GM19438 (cell line): ENCODE measurements at regions not wholly inside any gene's neighbourhood (a gene's known extent, or its start where the extent isn't known, plus 50 kb on each side); places are given as distances from the start of the nearest gene placed in this dataset.

ENCODE experiments used
- ATAC-seq: cut with Tn5 transposase; IDR thresholded peaks from one replicate; pipeline ENCODE4 v1.9.1; 2021; ENCODE audit warnings: low read depth; ENCODE audit not compliant: unreplicated experiment

DNA sequence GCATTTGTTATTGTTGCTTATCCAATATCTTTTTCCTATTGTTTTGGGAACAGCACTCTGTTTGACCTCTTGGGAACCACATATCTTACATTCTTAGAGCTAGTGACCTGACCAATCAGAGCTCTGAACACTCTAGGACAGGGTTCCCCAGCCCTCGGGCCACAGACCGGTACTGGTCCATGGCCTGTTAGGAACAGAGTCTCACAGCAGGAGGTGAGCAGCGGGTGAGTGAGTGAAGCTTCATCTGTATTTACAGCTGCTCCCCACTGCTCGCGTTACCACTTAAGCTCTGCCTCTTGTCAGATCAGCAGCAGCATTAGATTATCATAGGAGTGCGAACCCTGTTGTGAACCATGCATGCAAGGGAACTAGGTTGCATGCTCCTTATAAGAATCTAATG is 226.0 kb upstream of the TSHZ2 start:
- no peak for ATAC-seq

- ATAC-seq: no peak
Observed at GRCh38 chr20:52744441-52744840, 227.7 kb upstream of the TSHZ2 start.

DNA sequence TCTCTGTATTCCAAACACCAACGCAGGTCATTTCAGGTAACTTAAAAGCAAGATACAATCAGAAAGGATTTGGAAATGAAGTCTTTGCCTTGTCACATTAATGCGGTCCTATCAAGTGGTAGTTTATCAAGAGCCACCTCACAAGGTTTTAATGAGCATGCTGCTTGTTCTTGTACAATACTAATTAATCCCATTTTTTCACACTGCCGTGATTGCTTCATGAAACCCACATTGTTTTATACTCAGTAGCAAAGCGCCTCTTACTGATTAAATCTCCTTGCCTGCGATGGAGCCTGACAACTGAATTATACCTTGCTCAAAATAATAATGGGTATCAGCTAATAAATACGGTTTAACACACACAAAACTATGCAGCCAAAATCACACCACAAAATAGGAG is 234.1 kb upstream of the TSHZ2 start:
- no peak for ATAC-seq

- no peak for ATAC-seq
Observed at GRCh38 chr20:52736507-52736906, 235.7 kb upstream of the TSHZ2 start.

DNA sequence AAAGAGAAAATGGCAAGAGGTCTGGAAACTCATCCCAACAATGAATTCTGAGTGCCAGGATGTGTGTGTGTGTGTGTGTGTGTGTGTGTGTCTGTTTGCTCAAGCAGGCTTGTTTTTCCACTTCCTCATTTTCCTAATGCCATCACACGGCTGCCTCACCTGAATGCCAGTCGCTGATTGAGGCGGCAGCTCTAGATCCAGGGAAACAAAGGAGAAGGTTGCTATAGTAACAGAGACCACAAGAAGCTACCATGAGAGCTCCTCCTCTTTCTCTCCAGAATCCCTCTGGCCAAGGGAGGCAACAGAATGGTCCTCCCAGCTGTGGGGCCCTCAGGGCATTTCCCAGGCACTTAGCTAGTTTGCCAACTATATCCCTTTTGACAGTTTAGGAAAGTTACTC is 241.1 kb upstream of the TSHZ2 start:
- no peak for ATAC-seq

GRCh38 chr20:52727740-52728456 is 244.3 kb upstream of the TSHZ2 start:
- ATAC-seq: no peak

DNA sequence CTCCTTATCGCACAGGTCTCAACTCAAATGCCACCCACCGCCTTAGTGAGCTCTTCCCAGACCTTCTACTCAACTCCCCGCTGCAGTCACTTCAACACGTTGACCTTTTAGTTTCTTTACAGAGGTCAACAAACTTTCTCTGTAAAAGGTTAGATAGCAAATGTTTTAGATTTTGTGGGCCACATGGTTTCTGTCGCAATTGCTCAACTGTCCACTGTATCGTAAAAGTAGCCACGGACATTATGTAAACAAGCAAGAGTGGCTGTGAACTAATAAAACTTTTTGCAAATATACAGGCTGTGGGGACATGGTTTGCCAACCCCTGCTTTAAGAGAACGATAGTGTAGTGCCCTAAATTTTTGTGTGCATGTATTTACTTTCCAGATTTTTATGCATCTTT is 247.6 kb upstream of the TSHZ2 start:
- ATAC-seq: no peak

DNA sequence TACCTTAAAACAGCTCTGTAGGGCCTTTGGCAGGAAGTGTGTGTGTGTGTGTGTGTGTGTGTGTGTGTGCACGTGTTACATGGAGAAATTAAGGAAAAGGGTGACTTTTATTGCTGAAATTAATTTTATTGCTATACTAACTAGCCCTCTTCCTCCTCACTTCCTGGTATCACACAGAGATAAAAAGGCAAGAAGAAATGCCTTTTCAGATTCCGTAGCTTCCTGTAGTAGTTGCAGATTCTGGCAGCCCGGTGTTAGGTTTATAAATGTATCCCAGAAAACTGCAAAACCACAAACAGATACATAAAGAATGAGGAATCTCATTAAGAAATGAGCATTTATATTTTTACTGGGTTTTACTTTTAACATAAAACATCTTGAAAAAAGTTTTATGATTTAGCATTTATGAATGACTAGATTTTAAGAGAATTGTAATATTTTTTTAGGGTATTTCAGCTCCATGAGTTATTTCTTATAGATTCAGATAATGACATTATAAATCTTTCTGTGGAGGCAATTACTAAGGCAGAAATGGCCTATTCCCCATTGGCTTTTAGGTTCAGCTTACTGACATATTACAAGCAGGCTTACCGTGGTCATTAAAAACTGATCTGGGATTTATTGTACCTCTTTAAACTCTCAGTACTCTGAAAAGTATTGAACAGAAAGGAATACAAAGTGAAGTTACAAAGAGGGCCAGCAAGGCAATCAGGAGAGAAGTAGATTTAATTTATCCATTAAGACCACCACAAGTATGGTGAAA is 249.1 kb upstream of the TSHZ2 start:
- ATAC-seq: no peak

- no peak for ATAC-seq
Observed at GRCh38 chr20:52708137-52708536, 264.0 kb upstream of the TSHZ2 start.

DNA sequence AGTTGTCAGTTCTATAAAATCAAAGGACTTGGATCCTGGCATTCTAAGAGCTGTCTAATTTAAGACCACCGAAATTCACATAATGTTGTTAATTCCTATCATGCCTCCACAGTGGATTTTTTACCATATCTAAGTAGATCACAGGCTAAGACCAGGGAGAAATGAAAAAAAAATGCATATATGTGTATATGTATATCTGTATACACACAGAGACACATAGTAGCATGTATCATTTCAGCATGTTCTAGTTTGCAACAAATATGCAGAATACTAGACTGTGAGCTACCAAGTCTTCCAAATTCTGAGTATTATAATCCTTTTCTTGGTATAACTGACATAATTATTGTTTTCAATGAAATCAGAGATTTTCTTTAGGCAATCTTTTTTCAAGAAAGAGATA is 267.6 kb upstream of the TSHZ2 start:
- no peak for ATAC-seq

- ATAC-seq: no peak
Observed at GRCh38 chr20:52688345-52688744, 283.8 kb upstream of the TSHZ2 start.

- ATAC-seq: no peak
Observed at GRCh38 chr20:52684905-52685304, 287.3 kb upstream of the TSHZ2 start.

- no peak for ATAC-seq
Observed at GRCh38 chr20:52684176-52684575, 288.0 kb upstream of the TSHZ2 start.

- no peak for ATAC-seq
Observed at GRCh38 chr20:52683761-52684160, 288.4 kb upstream of the TSHZ2 start.

GRCh38 chr20:52682237-52682636 is 289.9 kb upstream of the TSHZ2 start:
- ATAC-seq: no peak

DNA sequence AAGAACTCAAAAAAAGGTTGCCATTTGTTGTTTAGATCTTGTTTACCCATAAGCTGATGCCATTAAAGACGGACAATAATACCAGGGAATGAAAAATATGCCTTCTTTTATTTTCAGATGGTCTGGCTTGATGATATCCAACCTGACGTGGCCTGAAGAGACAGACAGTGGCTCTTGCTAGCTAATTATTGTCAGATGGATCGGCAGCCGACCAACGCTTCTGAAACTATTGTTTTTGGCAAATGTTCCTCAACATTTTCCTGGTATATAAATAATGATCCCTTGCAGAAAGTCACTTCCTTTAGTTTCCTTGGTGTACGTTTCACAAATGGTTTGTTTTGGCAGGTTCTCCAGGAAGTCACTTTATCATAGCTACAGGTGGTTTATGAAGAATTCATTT is 290.9 kb upstream of the TSHZ2 start:
- ATAC-seq: no peak

- no peak for ATAC-seq
Observed at GRCh38 chr20:52677216-52677615, 294.9 kb upstream of the TSHZ2 start.

GRCh38 chr20:52676283-52676995 is 295.7 kb upstream of the TSHZ2 start:
- ATAC-seq: no peak

- ATAC-seq: no peak
Observed at GRCh38 chr20:52675375-52675774, 296.8 kb upstream of the TSHZ2 start.

- no peak for ATAC-seq
Observed at GRCh38 chr20:52668626-52669025, 303.5 kb upstream of the TSHZ2 start.

- no peak for ATAC-seq
Observed at GRCh38 chr20:52667358-52667757, 304.8 kb upstream of the TSHZ2 start.

GRCh38 chr20:52665441-52665840 is 306.7 kb upstream of the TSHZ2 start:
- ATAC-seq: no peak
